GM19372 (cell line): ENCODE measurements at regions not wholly inside any gene's neighbourhood (a gene's known extent, or its start where the extent isn't known, plus 50 kb on each side); places are given as distances from the start of the nearest gene placed in this dataset.

Experiments
- ATAC-seq: cut with Tn5 transposase; IDR thresholded peaks from one replicate; pipeline ENCODE4 v1.9.1; 2021; ENCODE audit warnings: mild to moderate bottlenecking, low read depth, moderate library complexity; ENCODE audit not compliant: unreplicated experiment

- no peak for ATAC-seq
These were observed 606.5 kb upstream of the ADAMTS16 start for GRCh38 chr5:4533457-4534105.

GRCh38 chr5:4537489-4537888 is 602.6 kb upstream of the ADAMTS16 start:
- ATAC-seq = no peak

- ATAC-seq = no peak
These were observed 599.6 kb upstream of the ADAMTS16 start for GRCh38 chr5:4540375-4541173.

GRCh38 chr5:4541334-4541733 is 598.8 kb upstream of the ADAMTS16 start:
- ATAC-seq = no peak

- no peak for ATAC-seq
These were observed 597.9 kb upstream of the ADAMTS16 start for GRCh38 chr5:4542145-4542778.

- ATAC-seq = no peak
These were observed 596.0 kb upstream of the ADAMTS16 start for GRCh38 chr5:4544049-4544670.

- ATAC-seq = no peak
These were observed 592.6 kb upstream of the ADAMTS16 start for GRCh38 chr5:4547547-4547946.

GRCh38 chr5:4548341-4548740 is 591.8 kb upstream of the ADAMTS16 start:
- no peak for ATAC-seq

- no peak for ATAC-seq
These were observed 590.8 kb upstream of the ADAMTS16 start for GRCh38 chr5:4549351-4549750.

- ATAC-seq = no peak
These were observed 589.1 kb upstream of the ADAMTS16 start for GRCh38 chr5:4551034-4551433.

- ATAC-seq = no peak
These were observed 587.0 kb upstream of the ADAMTS16 start for GRCh38 chr5:4553130-4553529.

- no peak for ATAC-seq
These were observed 586.2 kb upstream of the ADAMTS16 start for GRCh38 chr5:4553978-4554377.

GRCh38 chr5:4555725-4556285 is 584.3 kb upstream of the ADAMTS16 start:
- no peak for ATAC-seq

- no peak for ATAC-seq
These were observed 578.7 kb upstream of the ADAMTS16 start for GRCh38 chr5:4561403-4561802.

- no peak for ATAC-seq
These were observed 576.7 kb upstream of the ADAMTS16 start for GRCh38 chr5:4563400-4563799.

GRCh38 chr5:4570047-4570995 is 569.8 kb upstream of the ADAMTS16 start:
- no peak for ATAC-seq

GRCh38 chr5:4571248-4571948 is 568.7 kb upstream of the ADAMTS16 start:
- no peak for ATAC-seq

- no peak for ATAC-seq
These were observed 567.6 kb upstream of the ADAMTS16 start for GRCh38 chr5:4572311-4573100.
